ENCODE measurements at regions not wholly inside any gene's neighbourhood (a gene's known extent, or its start where the extent isn't known, plus 50 kb on each side); places are given as distances from the start of the nearest gene placed in this dataset.
"Not testable (repeated sequence)": the region's sequence is repeated elsewhere in the genome, so short reads cannot be mapped to it uniquely, and the experiment has no call there.

DNA sequence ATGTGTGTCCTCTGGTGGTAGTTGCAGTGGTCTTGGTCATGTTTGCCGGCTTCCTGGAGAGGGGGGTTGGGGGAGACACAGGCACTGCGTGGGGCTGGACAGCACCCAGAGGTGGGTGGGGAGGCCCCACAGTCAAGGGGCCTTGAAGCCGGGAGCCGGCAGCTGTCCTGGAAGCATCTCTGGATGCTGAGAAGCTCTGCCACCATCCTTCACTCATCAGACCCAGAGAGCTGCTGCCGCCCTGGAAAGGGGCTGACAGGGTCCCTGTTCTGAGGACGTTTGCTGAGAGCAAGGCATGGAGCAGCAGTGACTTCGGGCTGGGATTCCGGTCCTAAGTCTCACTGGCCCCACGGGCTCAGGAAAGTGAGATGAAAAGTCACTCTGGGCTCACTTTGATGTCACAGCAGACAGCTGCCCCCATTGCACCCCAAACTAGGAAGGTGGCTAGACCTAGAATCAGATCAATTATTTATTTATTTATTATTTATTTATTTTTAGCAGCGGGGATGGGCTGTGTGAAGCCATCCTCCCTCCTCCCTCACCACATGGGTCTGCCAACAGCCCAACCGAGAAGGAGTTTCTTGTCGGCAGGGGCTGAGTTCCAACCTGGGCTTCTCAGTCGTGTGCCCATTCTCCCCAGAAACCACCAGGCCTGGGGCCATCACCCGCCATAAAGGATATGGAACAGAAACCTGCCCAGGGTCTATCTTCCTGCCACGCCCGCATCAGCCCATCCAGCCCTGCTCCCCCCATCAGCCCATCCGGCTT lies 547.4 kb downstream of the PTPRU start:
- DNase-seq: no peak

DNA sequence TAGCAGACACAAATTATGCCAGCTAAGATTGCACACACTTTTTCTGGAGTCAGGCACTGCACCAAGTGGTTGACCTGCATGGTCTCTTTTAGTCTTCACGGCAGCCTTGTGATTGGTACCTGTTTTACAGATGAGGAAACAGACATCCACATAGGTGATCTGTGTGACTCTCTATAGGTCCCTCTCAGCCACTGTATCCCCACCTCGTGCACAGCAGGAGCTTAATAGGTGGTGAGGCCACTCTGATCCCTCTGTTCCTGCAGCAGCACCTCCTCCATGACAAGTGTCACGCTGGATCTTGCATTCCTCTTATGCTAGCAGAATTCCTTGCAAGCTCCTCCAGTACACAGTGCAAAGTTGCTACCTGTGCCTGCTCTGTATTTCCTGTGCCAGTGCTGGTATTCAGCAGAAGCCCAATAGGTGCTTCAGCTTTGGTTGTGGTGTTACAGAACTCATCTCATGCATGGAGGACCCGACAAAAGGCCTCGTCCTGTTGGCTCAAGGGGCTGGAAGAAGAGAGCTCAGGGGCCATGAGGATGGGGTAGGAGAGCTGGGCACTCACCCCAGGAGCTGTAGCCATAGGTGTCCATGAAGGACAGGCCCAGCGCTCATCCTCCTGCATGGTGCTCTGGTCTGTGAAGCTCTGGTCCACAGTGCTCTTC lies 546.7 kb downstream of the PTPRU start:
- DNase-seq: no peak

- DNase-seq: no peak
Measured at GRCh38 chr1:29779146-29779545, 542.8 kb downstream of the PTPRU start.

GRCh38 chr1:29777522-29777921 lies 541.2 kb downstream of the PTPRU start:
- DNase-seq: no peak

GRCh38 chr1:29774355-29774754 lies 538.0 kb downstream of the PTPRU start:
- DNase-seq: no peak

GRCh38 chr1:29772584-29773100 lies 536.3 kb downstream of the PTPRU start:
- no peak for DNase-seq

GRCh38 chr1:29767769-29768425 lies 531.6 kb downstream of the PTPRU start:
- no peak for DNase-seq

DNA sequence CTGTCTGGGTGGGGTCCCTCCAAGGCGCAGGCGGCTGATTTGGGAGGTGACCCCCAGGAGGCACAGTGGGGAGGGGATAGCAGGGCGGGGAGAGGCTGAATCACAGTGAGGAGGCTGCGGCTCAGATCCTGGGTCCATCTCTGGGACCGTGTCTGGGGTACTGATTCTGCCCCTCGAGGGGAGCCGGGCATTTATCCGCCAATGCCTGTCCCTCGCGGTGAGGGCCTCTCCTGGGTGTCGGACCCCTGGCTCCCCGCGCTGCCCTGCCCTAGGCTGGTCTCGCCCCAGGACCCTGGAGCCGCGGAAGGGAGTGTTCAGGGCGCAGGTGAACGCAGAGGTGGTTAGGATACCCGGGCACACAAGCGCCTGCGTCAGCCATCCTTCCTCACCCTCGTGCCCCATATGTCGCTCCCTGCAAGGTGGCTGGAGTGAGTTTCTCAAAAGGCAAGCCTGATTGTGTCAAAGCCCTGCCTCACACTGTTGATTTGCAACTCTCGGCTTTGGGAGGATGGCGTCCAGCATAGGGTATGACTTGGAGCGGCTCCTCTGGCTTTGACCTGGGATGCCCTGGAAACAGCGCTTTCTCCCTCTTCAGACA lies 530.9 kb downstream of the PTPRU start:
- no peak for DNase-seq

GRCh38 chr1:29762635-29763034 lies 526.3 kb downstream of the PTPRU start:
- no peak for DNase-seq

DNA sequence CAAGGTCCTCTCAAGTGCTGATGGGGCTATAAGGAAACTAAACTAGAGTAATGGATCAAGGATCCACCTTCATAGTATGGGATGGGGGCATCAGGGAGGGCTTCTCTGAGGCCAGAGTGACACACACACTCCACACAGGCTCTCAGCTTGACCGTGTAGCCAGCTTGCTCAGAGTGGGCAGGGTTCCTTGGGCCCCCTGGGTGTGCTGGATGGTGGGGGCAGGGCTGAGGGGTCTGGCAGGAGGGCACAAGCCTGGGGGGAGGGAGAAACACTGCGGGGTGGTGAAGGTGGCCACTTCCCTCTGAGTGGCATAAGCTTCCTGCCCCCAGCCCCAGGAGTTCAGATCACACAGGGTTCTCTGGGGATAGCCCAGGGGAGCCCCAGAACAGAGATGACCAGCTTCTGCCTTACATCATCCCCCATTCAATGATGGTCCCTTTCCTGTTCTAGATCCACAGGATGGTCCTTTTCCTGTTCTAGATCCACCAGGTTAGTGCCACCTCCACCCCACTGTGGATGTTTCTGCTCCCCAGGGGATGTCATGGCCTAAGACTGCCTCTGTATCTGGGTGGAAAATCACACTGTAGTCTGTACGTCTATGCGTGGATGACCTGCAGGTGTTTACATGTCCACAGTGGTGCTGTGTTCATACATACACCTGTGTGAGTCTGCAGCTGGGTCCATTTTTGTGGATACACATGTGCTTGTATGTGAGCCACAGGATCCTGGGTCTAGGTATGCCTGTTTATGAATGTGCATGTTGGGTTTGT lies 525.0 kb downstream of the PTPRU start:
- DNase-seq: no peak

DNA sequence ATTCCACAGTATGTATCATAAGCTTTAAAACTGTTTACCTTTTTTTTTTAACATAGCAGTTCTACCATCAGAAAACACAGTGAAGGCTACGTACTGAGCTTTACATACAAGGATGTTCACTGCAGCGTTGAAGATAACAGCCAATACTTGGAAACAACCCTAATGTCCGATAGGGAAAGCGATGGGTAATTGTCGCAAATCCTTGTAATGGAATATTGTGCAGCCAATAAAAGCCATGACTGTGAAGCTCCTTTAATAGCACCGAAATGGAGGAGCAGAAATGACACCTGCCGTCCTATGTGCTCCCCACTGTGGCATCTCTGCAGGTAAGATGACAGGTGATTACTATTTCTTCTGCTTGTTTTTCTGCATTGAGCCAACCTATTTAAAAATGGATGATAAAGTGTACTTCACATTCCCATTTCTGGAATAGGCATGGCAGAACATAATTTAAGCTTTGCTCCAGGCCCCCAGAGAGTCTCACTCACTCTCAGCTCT lies 523.8 kb downstream of the PTPRU start:
- DNase-seq: no peak

- no peak for DNase-seq
Measured at GRCh38 chr1:29758781-29759499, 522.6 kb downstream of the PTPRU start.

DNA sequence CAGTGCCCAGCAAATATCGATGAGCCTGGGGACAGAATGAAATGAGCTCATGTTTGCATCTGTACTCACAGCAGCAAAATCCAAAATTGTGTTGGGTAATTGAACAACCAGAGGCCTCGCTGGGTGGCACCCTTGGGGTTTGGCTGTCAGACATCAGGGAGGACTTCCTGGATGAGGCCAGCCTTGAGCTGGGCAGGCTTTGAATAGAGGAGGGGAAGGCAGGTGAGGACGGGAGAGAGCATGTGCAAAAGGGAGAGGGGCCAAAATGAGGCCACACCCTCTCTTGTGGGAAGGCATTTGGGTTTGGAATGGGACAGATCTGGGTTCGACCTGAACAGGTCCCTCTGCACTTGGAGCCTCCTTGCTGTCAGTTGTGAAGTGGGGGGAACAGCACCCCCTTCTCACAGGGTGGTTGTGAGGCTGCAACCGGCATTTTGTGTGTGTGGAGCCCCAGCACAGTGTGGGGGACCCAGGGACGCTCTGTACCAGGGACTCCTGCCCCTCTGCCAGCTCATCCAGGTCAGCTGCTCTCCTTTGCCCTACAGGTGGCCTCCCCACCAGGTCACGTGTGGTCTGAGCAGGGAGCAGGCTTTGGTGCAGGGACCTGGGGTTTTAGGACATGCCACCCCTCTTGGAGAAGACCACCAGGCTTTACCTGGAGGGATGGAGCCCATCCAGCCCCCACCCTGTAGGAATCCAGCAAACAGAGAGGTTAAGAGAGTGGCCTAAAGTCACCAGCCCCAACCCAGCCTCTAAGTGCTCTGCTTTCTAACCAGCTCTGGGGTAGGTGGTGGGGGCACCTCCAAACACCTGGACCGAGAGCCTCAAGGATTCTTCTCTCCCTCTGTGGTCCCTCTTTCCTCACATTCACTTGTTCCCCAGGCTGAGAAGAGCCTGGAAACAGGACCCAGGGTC lies 521.8 kb downstream of the PTPRU start:
- no peak for DNase-seq

DNA sequence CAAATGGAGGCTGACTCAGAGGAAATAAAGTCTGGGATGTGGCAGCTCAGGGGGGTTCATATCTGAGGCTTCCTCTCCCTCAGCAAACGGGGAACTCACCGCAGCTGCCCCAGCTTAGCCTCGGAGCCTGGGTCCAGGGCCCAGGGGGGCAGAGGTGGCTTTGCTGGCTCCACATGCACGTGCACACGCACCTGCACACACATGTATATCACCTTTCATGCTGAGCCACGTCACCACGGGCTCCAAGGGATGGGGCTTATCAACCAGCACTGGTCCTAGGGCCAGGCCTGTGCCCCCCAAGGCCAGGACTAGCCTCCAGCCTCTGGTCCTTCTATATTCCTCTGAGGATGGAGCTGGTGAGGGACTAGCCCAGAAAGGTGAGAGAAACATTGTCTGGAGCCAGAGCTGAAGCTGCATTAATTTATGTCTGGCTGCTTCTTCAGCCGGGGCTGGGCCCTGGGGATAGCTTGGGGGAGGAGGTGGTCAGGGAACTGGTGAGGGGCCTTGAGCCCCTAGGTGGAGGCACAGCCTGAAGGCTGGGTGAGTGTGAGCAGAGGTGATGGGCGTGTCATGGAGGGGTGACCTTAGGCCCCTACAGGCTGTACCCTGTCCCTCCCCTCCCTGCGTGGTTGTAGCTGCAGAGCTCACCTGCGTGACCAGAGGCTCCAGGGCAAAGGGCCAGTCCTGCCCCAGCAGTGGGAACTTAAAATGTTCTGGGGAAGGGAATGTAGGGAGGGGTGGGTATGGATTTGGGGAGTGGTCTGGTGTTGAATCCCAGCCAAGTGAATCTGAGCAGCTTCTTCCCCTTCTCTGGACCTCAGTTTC lies 520.8 kb downstream of the PTPRU start:
- DNase-seq: no peak

DNA sequence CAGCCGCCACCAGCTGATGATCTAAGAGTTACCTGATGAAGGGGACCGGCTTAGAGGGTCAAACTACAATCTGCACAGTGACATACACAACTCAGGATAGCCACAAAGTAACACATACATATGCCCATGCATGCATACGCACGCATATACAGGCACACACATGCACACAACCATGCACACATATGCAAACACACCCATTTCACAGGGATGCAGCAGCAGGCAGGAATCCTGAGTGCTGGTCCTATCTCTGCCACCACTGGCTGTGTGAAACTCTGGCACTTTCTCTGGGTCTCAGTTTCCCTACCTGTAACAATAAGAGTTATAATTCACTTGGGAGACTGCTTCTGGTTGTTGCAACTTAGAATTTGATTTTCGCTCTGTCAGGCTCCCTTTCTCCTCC lies 520.2 kb downstream of the PTPRU start:
- DNase-seq: no peak

GRCh38 chr1:29756085-29756484 lies 519.8 kb downstream of the PTPRU start:
- no peak for DNase-seq

- not testable (repeated sequence) for DNase-seq
Measured at GRCh38 chr1:29755412-29756015, 519.2 kb downstream of the PTPRU start.
